ENCODE measurements at regions not wholly inside any gene's neighbourhood (a gene's known extent, or its start where the extent isn't known, plus 50 kb on each side); places are given as distances from the start of the nearest gene placed in this dataset.

DNA sequence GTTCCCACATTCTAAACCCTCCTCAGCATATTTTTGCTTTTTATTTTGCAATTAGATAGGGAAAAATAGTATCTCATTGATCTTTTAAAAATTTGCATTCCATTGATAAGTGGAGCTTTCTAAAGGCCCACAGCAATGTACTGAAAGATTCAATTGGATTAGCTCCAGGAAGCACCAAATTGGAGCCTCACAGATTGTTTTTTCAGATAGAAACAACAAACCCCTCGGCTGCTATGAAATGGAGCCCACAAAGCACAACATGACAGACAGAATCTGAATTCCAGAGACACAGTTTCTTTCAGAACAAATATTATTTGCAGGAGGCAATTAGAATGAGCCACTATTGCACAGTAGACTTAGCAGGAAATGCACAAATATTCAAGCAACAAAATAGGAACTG is 58.9 kb upstream of the KIF26B start:
- no peak overlapping the region for H3K27ac ChIP-seq (ENCODE audit: low read length)
- no peaks in the 10 kb centered on the region for H3K9me3 ChIP-seq (ENCODE audit: control insufficient read depth, insufficient read depth, low read length)
- no peaks in the 10 kb centered on the region for H3K4me1 ChIP-seq (ENCODE audit: control insufficient read depth, insufficient read depth, low read length)
- H3K36me3 ChIP-seq (ENCODE audit: control insufficient read depth, insufficient read depth, low read length) = no peaks in the 10 kb centered on the region
- H3K9me3 Mint-ChIP-seq = no peaks in the 10 kb centered on the region
- ATAC-seq (no peak), DNase-seq (no peak)
- TF ChIP-seq, protein P1, sequence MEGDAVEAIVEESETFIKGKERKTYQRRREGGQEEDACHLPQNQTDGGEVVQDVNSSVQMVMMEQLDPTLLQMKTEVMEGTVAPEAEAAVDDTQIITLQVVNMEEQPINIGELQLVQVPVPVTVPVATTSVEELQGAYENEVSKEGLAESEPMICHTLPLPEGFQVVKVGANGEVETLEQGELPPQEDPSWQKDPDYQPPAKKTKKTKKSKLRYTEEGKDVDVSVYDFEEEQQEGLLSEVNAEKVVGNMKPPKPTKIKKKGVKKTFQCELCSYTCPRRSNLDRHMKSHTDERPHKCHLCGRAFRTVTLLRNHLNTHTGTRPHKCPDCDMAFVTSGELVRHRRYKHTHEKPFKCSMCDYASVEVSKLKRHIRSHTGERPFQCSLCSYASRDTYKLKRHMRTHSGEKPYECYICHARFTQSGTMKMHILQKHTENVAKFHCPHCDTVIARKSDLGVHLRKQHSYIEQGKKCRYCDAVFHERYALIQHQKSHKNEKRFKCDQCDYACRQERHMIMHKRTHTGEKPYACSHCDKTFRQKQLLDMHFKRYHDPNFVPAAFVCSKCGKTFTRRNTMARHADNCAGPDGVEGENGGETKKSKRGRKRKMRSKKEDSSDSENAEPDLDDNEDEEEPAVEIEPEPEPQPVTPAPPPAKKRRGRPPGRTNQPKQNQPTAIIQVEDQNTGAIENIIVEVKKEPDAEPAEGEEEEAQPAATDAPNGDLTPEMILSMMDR (IDR thresholded peaks at IDR 0.05) = no peak
- intact Hi-C loops (cut with micrococcal nuclease) = no loop called here
- H3K4me3 Mint-ChIP-seq = no peak overlapping the region
- WGBS (ENCODE audit: insufficient coverage) = 72% methylated on average over 1 of the region's 1 CpG
- H3K27ac Mint-ChIP-seq = no peak overlapping the region
- no peaks in the 10 kb centered on the region for H3K4me1 Mint-ChIP-seq
- no peaks in the 10 kb centered on the region for H3K36me3 Mint-ChIP-seq
- no peak overlapping the region for H3K4me3 ChIP-seq (ENCODE audit: low read length)
- no peaks in the 10 kb centered on the region for H3K27me3 ChIP-seq (ENCODE audit: control insufficient read depth, insufficient read depth, low read length)
- peaks cover 0 to 2% of the 10 kb centered on the region in 2 donors for H3K27me3 Mint-ChIP-seq (ENCODE audit: low read depth in 2 of 2)

DNA sequence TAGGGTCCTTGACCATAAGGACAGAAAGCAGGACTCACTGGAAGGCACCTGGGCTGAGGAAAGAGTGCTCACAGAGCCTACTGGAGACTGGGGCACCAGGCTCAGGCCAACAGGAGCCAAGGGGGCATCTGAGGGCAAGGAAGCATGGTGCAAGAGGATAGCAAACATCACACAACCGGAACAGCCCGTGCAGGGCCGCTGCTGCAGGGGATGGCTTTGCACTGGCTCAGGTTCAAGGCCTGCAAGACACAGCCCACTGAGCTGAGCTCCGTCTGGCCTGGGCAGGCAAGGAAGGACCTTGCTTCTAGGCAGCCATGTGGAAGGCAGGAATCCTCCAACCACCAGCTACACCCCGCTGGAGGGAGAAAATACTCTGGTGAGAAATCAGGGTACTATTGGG is 59.8 kb upstream of the KIF26B start:
- Histone ChIP-seq H3K9me3 (ENCODE audit: control insufficient read depth, insufficient read depth, low read length) (no peaks in the 10 kb centered on the region), H3K4me3 (ENCODE audit: low read length) (no peak overlapping the region), H3K36me3 (ENCODE audit: control insufficient read depth, insufficient read depth, low read length) (no peaks in the 10 kb centered on the region), H3K4me1 (ENCODE audit: control insufficient read depth, insufficient read depth, low read length) (no peaks in the 10 kb centered on the region), H3K27me3 (ENCODE audit: control insufficient read depth, insufficient read depth, low read length) (no peaks in the 10 kb centered on the region), H3K27ac (ENCODE audit: low read length) (no peak overlapping the region)
- DNase-seq (no peak), ATAC-seq (no peak)
- peaks cover 0 to 2% of the 10 kb centered on the region in 2 donors for H3K27me3 Mint-ChIP-seq (ENCODE audit: low read depth in 2 of 2)
- no peak overlapping the region for H3K27ac Mint-ChIP-seq
- H3K36me3 Mint-ChIP-seq = no peaks in the 10 kb centered on the region
- WGBS (ENCODE audit: insufficient coverage) = 94% methylated on average over 4 of the region's 5 CpGs
- H3K4me3 Mint-ChIP-seq = no peak overlapping the region
- intact Hi-C loops (cut with micrococcal nuclease) = no loop called here
- H3K4me1 Mint-ChIP-seq = no peaks in the 10 kb centered on the region
- TF ChIP-seq, protein P1 (IDR thresholded peaks at IDR 0.05) = no peak
- H3K9me3 Mint-ChIP-seq = no peaks in the 10 kb centered on the region

DNA sequence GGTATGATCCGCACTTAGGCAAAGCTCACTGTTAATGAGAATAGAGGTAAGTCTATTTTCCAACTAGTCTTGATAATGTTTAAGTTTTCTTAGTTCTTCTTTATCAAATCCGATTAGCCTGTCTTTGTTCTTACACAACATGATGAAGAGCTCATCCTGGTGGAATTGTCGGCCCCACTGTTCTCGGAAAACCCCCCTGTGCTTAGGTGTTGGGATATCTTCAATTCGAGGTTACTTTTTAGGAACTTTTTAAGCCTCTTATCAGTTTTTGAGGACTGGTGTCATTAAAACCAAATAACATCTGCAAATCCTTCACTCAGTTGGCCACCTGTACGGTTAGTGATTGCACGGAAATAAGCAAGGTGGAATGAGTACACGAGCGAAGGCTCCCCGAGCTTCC is 60.7 kb upstream of the KIF26B start:
- Histone ChIP-seq H3K4me3 (ENCODE audit: low read length) (no peak overlapping the region), H3K27me3 (ENCODE audit: control insufficient read depth, insufficient read depth, low read length) (no peaks in the 10 kb centered on the region), H3K36me3 (ENCODE audit: control insufficient read depth, insufficient read depth, low read length) (no peaks in the 10 kb centered on the region), H3K9me3 (ENCODE audit: control insufficient read depth, insufficient read depth, low read length) (no peaks in the 10 kb centered on the region), H3K4me1 (ENCODE audit: control insufficient read depth, insufficient read depth, low read length) (no peaks in the 10 kb centered on the region), H3K27ac (ENCODE audit: low read length) (no peak overlapping the region)
- H3K36me3 Mint-ChIP-seq = no peaks in the 10 kb centered on the region
- no peak overlapping the region for H3K27ac Mint-ChIP-seq
- no peaks in the 10 kb centered on the region for H3K9me3 Mint-ChIP-seq
- peaks cover 0 to 2% of the 10 kb centered on the region in 2 donors for H3K27me3 Mint-ChIP-seq (ENCODE audit: low read depth in 2 of 2)
- H3K4me1 Mint-ChIP-seq = no peaks in the 10 kb centered on the region
- ATAC-seq (no peak), DNase-seq (no peak)
- TF ChIP-seq, protein P1 (IDR thresholded peaks at IDR 0.05) = no peak
- intact Hi-C loops (cut with micrococcal nuclease) = no loop called here
- WGBS (ENCODE audit: insufficient coverage) = 97% methylated on average over 10 of the region's 10 CpGs
- H3K4me3 Mint-ChIP-seq = no peak overlapping the region

DNA sequence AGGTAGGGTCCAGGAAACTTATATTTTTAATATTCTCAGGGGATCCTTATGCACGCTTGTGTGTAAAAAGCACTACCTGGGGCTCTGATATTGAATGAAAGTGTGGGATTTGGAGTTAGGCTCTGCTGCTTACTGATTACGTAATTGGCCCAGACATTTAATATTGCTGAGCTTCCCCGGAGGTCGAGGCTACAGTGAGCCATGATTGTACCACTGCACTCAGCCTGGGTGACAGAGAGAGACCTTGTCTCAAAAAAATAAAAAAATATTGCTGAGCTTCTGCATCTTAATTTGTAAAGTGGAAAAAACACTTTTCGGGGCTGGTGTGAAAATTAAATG is 62.2 kb upstream of the KIF26B start:
- Mint-ChIP-seq H3K27me3 (ENCODE audit: low read depth in 2 of 2) (peaks cover 0 to under 1% of the 10 kb centered on the region in 2 donors), H3K9me3 (no peaks in the 10 kb centered on the region), H3K4me1 (no peaks in the 10 kb centered on the region), H3K36me3 (no peaks in the 10 kb centered on the region), H3K4me3 (no peak overlapping the region), H3K27ac (no peak overlapping the region)
- no peak overlapping the region for H3K4me3 ChIP-seq (ENCODE audit: low read length)
- TF ChIP-seq, protein P1 (IDR thresholded peaks at IDR 0.05) = no peak
- no peak for DNase-seq
- no peak overlapping the region for H3K27ac ChIP-seq (ENCODE audit: low read length)
- no peaks in the 10 kb centered on the region for H3K4me1 ChIP-seq (ENCODE audit: control insufficient read depth, insufficient read depth, low read length)
- intact Hi-C loops (cut with micrococcal nuclease) = no loop called here
- WGBS (ENCODE audit: insufficient coverage) = 95% methylated on average over 5 of the region's 5 CpGs
- no peaks in the 10 kb centered on the region for H3K36me3 ChIP-seq (ENCODE audit: control insufficient read depth, insufficient read depth, low read length)
- H3K9me3 ChIP-seq (ENCODE audit: control insufficient read depth, insufficient read depth, low read length) = no peaks in the 10 kb centered on the region
- no peaks in the 10 kb centered on the region for H3K27me3 ChIP-seq (ENCODE audit: control insufficient read depth, insufficient read depth, low read length)
- ATAC-seq = no peak
